HEK293T (cell line): ENCODE measurements at regions not wholly inside any gene's neighbourhood (a gene's known extent, or its start where the extent isn't known, plus 50 kb on each side); places are given as distances from the start of the nearest gene placed in this dataset.
"Not testable (repeated sequence)": the region's sequence is repeated elsewhere in the genome, so short reads cannot be mapped to it uniquely, and the experiment has no call there.

Experiments
- ARNT ChIP-seq: fragments of 450-650 bp; IDR thresholded peaks from 2 replicates; pipeline ENCODE4 v1.6.1; 2017; ENCODE audit warnings: mild to moderate bottlenecking
- BHLHE40 ChIP-seq: fragments of 450-650 bp; IDR thresholded peaks from 2 replicates; pipeline ENCODE4 v1.6.1; 2016; ENCODE audit warnings: mild to moderate bottlenecking, moderate library complexity, borderline replicate concordance
- ELF4 ChIP-seq: fragments of 450-650 bp; IDR thresholded peaks from 2 replicates; pipeline ENCODE4 v1.6.1; 2017; ENCODE audit warnings: antibody characterized with exemption
- NFRKB ChIP-seq: fragments of 450-650 bp; IDR thresholded peaks from 2 replicates; pipeline ENCODE4 v1.6.1; 2016; ENCODE audit warnings: mild to moderate bottlenecking, moderate library complexity
- SUZ12 ChIP-seq: fragments of 450-650 bp; IDR thresholded peaks from 2 replicates; pipeline ENCODE4 v1.6.1; 2016; ENCODE audit warnings: mild to moderate bottlenecking

- not testable (repeated sequence) for TF ChIP-seq BHLHE40, ARNT, ELF4, SUZ12, NFRKB
Measured at GRCh38 chr14:106004937-106005795, 478.8 kb downstream of the TMEM121 start.
